ENCODE measurements at regions not wholly inside any gene's neighbourhood (a gene's known extent, or its start where the extent isn't known, plus 50 kb on each side); places are given as distances from the start of the nearest gene placed in this dataset.

GRCh38 chr4:11605597-11605996 lies 176.9 kb upstream of the HS3ST1 start:
- TF ChIP-seq POLR2A (IDR thresholded peaks at IDR 0.05) = no peak
- TF ChIP-seq, protein P1, sequence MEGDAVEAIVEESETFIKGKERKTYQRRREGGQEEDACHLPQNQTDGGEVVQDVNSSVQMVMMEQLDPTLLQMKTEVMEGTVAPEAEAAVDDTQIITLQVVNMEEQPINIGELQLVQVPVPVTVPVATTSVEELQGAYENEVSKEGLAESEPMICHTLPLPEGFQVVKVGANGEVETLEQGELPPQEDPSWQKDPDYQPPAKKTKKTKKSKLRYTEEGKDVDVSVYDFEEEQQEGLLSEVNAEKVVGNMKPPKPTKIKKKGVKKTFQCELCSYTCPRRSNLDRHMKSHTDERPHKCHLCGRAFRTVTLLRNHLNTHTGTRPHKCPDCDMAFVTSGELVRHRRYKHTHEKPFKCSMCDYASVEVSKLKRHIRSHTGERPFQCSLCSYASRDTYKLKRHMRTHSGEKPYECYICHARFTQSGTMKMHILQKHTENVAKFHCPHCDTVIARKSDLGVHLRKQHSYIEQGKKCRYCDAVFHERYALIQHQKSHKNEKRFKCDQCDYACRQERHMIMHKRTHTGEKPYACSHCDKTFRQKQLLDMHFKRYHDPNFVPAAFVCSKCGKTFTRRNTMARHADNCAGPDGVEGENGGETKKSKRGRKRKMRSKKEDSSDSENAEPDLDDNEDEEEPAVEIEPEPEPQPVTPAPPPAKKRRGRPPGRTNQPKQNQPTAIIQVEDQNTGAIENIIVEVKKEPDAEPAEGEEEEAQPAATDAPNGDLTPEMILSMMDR (IDR thresholded peaks at IDR 0.05) = no peak
